AG09319 (cell line): ENCODE measurements at regions not wholly inside any gene's neighbourhood (a gene's known extent, or its start where the extent isn't known, plus 50 kb on each side); places are given as distances from the start of the nearest gene placed in this dataset.

ENCODE experiments used
- DNase-seq: peaks from one replicate; pipeline ENCODE4 v3.0.0-alpha.2; 2010; ENCODE audit warnings: low read depth; ENCODE audit errors: extremely low read depth
- TF ChIP-seq, protein P1 (sequence below): IDR thresholded peaks from 2 replicates; pipeline ENCODE4 v1.5.1; 2011; ENCODE audit warnings: low read depth, mild to moderate bottlenecking, inconsistent platforms, low read length, moderate library complexity

DNA sequence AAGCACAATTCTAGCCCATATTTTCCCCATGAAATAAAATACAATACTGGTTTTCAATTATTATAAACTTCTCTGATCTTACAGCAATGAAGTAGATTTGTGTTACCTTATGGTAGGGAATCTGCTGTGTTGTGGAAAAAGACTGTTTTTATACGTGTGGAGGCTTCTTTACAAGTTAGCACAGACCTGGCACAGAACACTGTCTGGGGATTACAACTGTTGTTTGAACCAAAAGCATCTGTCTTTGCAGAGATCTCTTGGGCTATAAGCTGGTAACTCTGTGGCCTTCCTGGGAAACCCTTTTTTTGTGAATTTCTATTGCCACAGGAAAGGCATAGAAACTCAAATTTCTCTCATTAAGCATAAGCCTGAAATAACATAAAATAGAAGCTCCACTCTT, 581.9 kb downstream of the TUSC7 start:
- DNase-seq, result no peak
- TF ChIP-seq, protein P1, sequence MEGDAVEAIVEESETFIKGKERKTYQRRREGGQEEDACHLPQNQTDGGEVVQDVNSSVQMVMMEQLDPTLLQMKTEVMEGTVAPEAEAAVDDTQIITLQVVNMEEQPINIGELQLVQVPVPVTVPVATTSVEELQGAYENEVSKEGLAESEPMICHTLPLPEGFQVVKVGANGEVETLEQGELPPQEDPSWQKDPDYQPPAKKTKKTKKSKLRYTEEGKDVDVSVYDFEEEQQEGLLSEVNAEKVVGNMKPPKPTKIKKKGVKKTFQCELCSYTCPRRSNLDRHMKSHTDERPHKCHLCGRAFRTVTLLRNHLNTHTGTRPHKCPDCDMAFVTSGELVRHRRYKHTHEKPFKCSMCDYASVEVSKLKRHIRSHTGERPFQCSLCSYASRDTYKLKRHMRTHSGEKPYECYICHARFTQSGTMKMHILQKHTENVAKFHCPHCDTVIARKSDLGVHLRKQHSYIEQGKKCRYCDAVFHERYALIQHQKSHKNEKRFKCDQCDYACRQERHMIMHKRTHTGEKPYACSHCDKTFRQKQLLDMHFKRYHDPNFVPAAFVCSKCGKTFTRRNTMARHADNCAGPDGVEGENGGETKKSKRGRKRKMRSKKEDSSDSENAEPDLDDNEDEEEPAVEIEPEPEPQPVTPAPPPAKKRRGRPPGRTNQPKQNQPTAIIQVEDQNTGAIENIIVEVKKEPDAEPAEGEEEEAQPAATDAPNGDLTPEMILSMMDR, result no peak

DNA sequence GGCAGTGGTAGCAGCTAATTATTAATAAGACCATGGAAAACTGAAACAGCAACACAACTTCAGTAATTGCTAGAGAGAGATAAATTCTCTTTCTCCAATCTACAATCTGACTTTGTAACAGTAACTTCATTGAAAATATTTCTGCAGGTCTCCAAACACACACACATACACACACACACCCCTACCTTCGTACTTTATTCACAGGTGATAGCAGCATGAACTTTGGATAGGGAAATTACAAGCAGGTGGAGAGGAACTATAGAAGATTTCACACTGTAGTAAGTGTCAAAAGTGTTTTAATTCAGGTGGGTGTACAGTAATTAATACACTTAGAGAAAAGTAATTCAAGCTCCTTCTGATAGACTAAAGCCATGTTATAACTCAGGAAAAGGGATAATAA, 587.5 kb downstream of the TUSC7 start:
- no peak for DNase-seq

DNA sequence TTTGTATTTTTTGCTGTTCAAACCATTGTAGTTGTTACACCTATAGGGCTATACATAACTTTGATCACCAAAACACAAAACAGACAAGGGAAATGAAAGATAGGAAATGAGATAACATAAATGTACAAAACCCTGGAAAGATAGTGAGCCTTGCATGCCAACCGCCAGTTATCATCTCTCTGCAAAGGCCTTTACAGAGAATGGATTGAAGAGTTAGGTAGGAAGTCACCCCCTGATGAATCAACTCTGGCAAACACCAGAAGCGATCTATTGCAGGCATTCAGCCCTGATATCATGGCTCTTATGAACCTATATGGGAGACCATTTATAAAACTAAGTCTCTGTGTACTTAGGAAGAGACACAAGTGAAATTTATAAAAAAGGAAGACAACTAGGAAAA, 588.0 kb downstream of the TUSC7 start:
- no peak for DNase-seq
- TF ChIP-seq, protein P1, result no peak

More for the DNA sequence above, 587.5 kb downstream of the TUSC7 start:
- TF ChIP-seq, protein P1, result no peak

DNA sequence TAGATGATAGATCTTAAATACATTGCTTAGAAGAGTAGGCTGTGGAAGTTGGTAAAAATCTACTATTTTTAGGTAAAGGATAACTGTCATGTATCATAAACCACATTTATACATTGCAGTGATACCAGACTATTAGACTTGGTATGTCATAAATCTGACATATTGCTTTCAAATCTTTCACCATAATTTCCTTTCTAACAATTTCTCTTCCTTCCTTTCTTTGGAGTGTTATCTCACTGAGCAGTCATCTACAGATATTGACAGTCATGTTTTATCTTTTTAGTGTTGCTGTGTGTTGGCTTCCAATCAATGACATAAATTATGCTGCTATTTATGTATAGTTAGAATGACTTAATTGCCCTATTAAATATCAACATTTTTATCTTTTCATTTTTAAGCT, 588.7 kb downstream of the TUSC7 start:
- DNase-seq, result no peak
- TF ChIP-seq, protein P1, result no peak

DNA sequence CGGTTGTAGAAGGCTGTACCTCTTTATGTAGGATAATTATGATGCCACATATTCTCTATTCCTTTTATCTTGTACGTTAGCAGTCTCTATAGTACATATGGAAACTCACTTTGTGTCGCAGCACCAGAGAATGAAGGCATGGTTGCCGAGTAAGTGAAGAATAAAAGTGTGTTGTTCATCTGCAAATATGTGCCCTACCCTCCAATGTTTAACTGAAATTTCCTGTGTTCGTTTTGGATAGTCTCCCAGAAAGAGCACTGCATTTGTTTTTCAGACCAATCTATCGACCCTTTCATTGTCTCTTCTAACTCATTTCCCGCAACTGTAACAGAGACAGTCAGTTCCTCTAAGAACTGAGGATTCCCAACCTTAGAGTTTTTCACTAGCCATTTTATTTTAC, 592.8 kb downstream of the TUSC7 start:
- no peak for DNase-seq
- TF ChIP-seq, protein P1, result no peak

DNA sequence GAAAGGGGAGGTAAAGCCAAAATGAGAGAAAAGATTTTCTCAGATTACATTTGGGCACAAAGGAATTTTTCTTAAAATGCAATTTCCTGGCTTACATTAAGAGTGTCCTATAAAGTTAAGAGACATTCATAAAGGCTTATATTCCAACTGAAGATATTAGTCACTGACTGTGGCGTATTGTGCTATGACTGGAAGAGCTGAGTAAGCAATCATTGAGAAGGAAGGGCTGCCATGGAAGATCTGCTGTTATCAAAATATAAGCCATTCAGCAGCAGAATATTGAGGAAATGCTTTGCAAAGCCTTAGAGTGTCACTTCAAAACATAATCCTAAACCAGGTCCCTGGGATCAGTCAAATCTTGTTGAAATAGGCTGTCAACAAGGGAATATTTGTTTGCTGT, 593.9 kb downstream of the TUSC7 start:
- TF ChIP-seq, protein P1, result no peak
- no peak for DNase-seq

DNA sequence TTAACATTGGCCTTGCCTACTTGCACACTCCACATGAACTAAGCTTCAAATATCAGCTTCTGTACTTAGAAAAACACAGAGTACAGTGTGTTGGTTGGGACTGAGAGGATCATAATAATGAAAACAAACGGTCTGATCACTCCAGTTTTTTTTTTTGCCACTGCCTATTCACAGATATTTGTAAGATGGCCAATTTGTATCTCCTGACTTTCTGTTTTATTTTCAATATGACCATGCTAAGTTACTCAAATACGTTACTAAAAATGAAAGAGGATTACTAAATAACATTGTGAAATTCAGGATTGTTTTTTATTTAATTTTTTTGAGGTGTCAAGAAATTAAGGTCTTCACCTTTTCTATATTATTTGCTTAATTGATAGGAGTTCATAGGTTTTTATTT, 595.1 kb downstream of the TUSC7 start:
- TF ChIP-seq, protein P1, result no peak
- DNase-seq, result no peak
